Endometrial microvascular endothelial cells (primary cell): ENCODE measurements at regions not wholly inside any gene's neighbourhood (a gene's known extent, or its start where the extent isn't known, plus 50 kb on each side); places are given as distances from the start of the nearest gene placed in this dataset.

Source experiments
- in situ Hi-C: cut with HindIII; loops from 2 replicates; pipeline ENCODE4 v1.10.0; 2017; ENCODE audit warnings: low sequenced_read_pairs, low pct_unique_long_range_greater_than_20kb; ENCODE audit errors: inconsistent ontology term

- in situ Hi-C loops, result no loop called here
Observed at GRCh38 chr6:113570161-113570560, 287.0 kb upstream of the MARCKS start.

- in situ Hi-C loops, result no loop called here
Observed at GRCh38 chr6:113570641-113571040, 286.5 kb upstream of the MARCKS start.

- in situ Hi-C loops, result no loop called here
Observed at GRCh38 chr6:113574147-113574546, 283.0 kb upstream of the MARCKS start.

GRCh38 chr6:113576310-113576709 is 280.8 kb upstream of the MARCKS start:
- in situ Hi-C loops, result no loop called here

- in situ Hi-C loops, result no loop called here
Observed at GRCh38 chr6:113578691-113579090, 278.5 kb upstream of the MARCKS start.

GRCh38 chr6:113584767-113585166 is 272.4 kb upstream of the MARCKS start:
- in situ Hi-C loops, result no loop called here

- in situ Hi-C loops, result no loop called here
Observed at GRCh38 chr6:113585246-113585645, 271.9 kb upstream of the MARCKS start.

GRCh38 chr6:113586413-113587077 is 270.6 kb upstream of the MARCKS start:
- in situ Hi-C loops, result no loop called here

GRCh38 chr6:113587078-113587699 is 270.0 kb upstream of the MARCKS start:
- in situ Hi-C loops, result no loop called here

- in situ Hi-C loops, result no loop called here
Observed at GRCh38 chr6:113588646-113589045, 268.5 kb upstream of the MARCKS start.

- in situ Hi-C loops, result no loop called here
Observed at GRCh38 chr6:113591896-113592827, 265.0 kb upstream of the MARCKS start.

GRCh38 chr6:113594726-113595125 is 262.4 kb upstream of the MARCKS start:
- in situ Hi-C loops, result no loop called here

- in situ Hi-C loops, result no loop called here
Observed at GRCh38 chr6:113595911-113596376, 261.2 kb upstream of the MARCKS start.

- in situ Hi-C loops, result no loop called here
Observed at GRCh38 chr6:113596387-113597230, 260.5 kb upstream of the MARCKS start.

- in situ Hi-C loops, result no loop called here
Observed at GRCh38 chr6:113597231-113597583, 259.9 kb upstream of the MARCKS start.

- in situ Hi-C loops, result no loop called here
Observed at GRCh38 chr6:113598786-113599185, 258.4 kb upstream of the MARCKS start.

- in situ Hi-C loops, result no loop called here
Observed at GRCh38 chr6:113599444-113599843, 257.7 kb upstream of the MARCKS start.

GRCh38 chr6:113600551-113601339 is 256.4 kb upstream of the MARCKS start:
- in situ Hi-C loops, result no loop called here
